ENCODE measurements at regions not wholly inside any gene's neighbourhood (a gene's known extent, or its start where the extent isn't known, plus 50 kb on each side); places are given as distances from the start of the nearest gene placed in this dataset.

DNA sequence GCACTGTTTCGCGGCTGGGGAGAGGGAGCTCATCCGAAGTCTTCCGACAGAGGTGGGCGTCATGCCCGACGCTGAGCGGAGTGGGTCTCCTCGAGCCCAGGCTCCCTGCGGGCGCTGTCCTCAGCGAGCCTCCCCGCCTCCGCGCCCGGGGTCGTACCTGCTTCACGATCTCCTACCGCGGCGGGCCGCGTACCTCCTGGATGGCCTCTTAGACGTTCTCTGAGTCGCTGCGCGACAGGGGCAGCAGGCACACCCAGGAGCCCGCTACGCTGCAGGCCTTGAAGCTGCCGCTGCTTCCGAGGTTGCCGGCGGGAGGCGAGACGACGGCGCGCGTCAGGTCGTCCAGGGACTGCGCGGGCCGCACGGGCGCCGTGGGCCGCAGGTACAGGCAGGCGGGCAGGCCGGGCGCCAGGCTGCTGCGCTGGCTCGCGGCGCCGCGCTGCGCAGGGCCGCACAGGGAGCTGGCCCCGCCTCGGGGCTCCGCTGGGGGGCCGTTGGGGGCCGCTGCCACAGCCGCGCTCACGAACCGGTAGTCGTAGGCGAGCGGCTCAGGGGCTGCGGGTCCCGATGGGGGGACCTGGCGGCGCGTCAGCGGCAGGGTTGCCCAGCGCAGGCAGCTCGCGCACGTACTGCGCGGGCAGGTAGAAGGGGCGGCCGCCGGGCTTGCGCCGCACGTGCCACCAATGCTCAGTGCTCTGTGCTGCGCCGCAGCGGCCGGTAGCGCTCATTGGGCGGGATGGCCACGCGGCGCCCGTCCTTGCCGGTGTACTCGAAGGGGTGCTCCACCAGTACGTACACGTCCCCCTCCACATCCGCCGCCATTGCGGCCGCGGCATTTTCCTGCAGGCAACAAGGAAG is 116.4 kb upstream of the SMURF2 start (continued):
- peak; percentile 42 for TF ChIP-seq AGO2 (optimal IDR thresholded peaks at IDR 0.05; ENCODE audit: low read depth, low read length)

DNA sequence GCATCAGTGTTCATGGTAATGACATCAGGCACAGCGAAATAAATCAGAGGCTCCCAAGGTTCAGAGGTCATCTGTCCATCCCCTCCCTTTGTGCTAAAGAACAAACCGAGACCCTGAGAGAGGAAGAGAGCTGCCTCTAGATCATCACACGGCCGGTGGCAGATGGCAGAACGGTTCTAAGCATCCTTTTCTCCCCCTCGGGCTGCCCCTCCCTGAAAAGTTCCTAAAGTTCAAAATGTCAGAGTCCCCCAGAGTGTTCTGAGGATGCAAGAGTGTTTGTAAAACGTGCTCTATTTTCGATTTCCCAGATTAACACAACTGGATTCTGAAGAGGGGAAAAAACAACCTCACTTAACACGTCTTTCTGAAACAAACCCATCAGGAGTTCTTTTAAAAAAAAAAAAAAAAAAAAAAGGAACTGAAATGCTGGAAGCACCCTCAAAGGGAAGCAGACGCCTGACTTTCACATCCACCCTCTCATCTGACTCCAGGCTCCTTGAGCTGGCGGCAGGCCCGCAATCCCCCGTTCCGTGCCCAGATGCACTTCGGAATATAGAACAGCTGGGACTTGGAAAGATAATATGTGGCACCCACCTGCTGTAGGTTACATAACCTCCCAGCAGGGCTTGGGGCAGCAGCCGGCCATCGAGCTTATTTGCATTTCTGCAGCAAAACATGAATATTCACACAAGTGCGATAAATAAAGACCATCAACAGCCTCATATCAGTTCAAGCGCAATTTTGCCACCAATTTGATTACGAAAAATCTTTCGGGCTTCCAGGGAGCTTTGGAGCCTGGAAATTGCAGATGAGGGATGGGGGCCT is 115.5 kb upstream of the SMURF2 start:
- H3K79me2 ChIP-seq (ENCODE audit: insufficient read depth, low read length) = peaks cover 6% of the 10 kb centered on the region
- in situ Hi-C loops (cut with HindIII; ENCODE audit: extremely low pct_ligation_motif_present, low pct_unique_long_range_greater_than_20kb) = no loop called here
- peak overlapping the region; percentile 2 for H3K27ac ChIP-seq (ENCODE audit: extremely low read length, insufficient read depth, low read length)
- no peaks in the 10 kb centered on the region for H3K36me3 ChIP-seq (replicated peaks in 1 of 2; ENCODE audit: control insufficient read depth in 1 of 2, insufficient read depth in 2 of 2, low read length in 2 of 2)
- TF ChIP-seq, protein P1, sequence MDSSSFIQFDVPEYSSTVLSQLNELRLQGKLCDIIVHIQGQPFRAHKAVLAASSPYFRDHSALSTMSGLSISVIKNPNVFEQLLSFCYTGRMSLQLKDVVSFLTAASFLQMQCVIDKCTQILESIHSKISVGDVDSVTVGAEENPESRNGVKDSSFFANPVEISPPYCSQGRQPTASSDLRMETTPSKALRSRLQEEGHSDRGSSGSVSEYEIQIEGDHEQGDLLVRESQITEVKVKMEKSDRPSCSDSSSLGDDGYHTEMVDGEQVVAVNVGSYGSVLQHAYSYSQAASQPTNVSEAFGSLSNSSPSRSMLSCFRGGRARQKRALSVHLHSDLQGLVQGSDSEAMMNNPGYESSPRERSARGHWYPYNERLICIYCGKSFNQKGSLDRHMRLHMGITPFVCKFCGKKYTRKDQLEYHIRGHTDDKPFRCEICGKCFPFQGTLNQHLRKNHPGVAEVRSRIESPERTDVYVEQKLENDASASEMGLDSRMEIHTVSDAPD (CRISPR knock-in tag; IDR thresholded peaks at IDR 0.05) = 0 out of 2 replicates have a peak, but pooled peaks have one; percentile 28
- no peak for TF ChIP-seq ZNF17 (CRISPR knock-in tag; IDR thresholded peaks at IDR 0.05)
- TF ChIP-seq GABPA (IDR thresholded peaks at IDR 0.05; ENCODE audit: low read depth, low read length) = no peak
- 0 out of 2 replicates have a peak, but pooled peaks have one; percentile 2 for TF ChIP-seq GABPA (CRISPR knock-in tag; IDR thresholded peaks at IDR 0.05; ENCODE audit: low read depth)
- TF ChIP-seq ARID2 (CRISPR knock-in tag; IDR thresholded peaks at IDR 0.05; ENCODE audit: borderline replicate concordance) = no peak
- no peak for TF ChIP-seq POLR2AphosphoS5 (IDR thresholded peaks at IDR 0.05; ENCODE audit: low read depth, low read length)
- peak; percentile 88 for TF ChIP-seq GFI1 (CRISPR knock-in tag; IDR thresholded peaks at IDR 0.05; ENCODE audit: borderline replicate concordance)
- 0 out of 2 replicates have a peak, but pooled peaks have one; percentile 0 for TF ChIP-seq ZNF766 (CRISPR knock-in tag; IDR thresholded peaks at IDR 0.05; ENCODE audit: borderline replicate concordance)
- TF ChIP-seq SKI (IDR thresholded peaks at IDR 0.05; ENCODE audit: partially characterized antibody) = no peak
- TF ChIP-seq ZNF124 (CRISPR knock-in tag; IDR thresholded peaks at IDR 0.05) = no peak
- TF ChIP-seq NR2F2 (IDR thresholded peaks at IDR 0.05; ENCODE audit: borderline replicate concordance, low read depth) = no peak
- peak; percentile 24; the same call in 1 of the 2 replicates for TF ChIP-seq HNF4A (CRISPR knock-in tag; IDR thresholded peaks at IDR 0.05)
- TF ChIP-seq, protein P2, sequence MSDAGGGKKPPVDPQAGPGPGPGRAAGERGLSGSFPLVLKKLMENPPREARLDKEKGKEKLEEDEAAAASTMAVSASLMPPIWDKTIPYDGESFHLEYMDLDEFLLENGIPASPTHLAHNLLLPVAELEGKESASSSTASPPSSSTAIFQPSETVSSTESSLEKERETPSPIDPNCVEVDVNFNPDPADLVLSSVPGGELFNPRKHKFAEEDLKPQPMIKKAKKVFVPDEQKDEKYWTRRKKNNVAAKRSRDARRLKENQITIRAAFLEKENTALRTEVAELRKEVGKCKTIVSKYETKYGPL (CRISPR knock-in tag; IDR thresholded peaks at IDR 0.05) = 0 out of 2 replicates have a peak, but pooled peaks have one; percentile 38
- TF ChIP-seq ATM (IDR thresholded peaks at IDR 0.05; ENCODE audit: borderline replicate concordance) = no peak
- TF ChIP-seq ZNF501 (CRISPR knock-in tag; IDR thresholded peaks at IDR 0.05) = 0 out of 2 replicates have a peak, but pooled peaks have one; percentile 2
- TF ChIP-seq, protein P3, sequence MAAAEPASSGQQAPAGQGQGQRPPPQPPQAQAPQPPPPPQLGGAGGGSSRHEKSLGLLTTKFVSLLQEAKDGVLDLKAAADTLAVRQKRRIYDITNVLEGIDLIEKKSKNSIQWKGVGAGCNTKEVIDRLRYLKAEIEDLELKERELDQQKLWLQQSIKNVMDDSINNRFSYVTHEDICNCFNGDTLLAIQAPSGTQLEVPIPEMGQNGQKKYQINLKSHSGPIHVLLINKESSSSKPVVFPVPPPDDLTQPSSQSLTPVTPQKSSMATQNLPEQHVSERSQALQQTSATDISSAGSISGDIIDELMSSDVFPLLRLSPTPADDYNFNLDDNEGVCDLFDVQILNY (CRISPR knock-in tag; conservative IDR thresholded peaks at IDR 0.05) = no peak
- TF ChIP-seq TARDBP (CRISPR knock-in tag; IDR thresholded peaks at IDR 0.05) = 0 out of 2 replicates have a peak, but pooled peaks have one; percentile 8
- H3K27me3 ChIP-seq (ENCODE audit: control insufficient read depth in 1 of 2, insufficient read depth in 2 of 2, low read length in 2 of 2) = no peaks in the 10 kb centered on the region
- H3K4me3 ChIP-seq (replicated peaks in 1 of 3; ENCODE audit: insufficient read depth in 1 of 3, low read depth in 2 of 3, low read length in 3 of 3) = peak overlapping the region; percentile 39 to 70 (median 53)
- no peaks in the 10 kb centered on the region for H3K9me3 ChIP-seq (ENCODE audit: low read length)
- peaks cover 42% of the 10 kb centered on the region for H3K4me1 ChIP-seq (ENCODE audit: insufficient read depth, low read length)
- H4K20me1 ChIP-seq (ENCODE audit: insufficient read depth, low read length) = no peaks in the 10 kb centered on the region
- no peak overlapping the region for H2AFZ ChIP-seq (ENCODE audit: low read length)
- H3K4me2 ChIP-seq (ENCODE audit: low read depth, low read length) = peak overlapping the region; percentile 98
- ChIA-PET POLR2A (interaction anchor here (1.8 to 2.7 kb wide), 2 partner anchors 9 to 142 kb away, joined by 5 to 16 read pairs; partner anchors contain the start of gene LRRC37A3), CTCF (ENCODE audit: low intra/inter-chr PET ratio, low total read pairs) (interaction anchor here (2.1 kb wide), 1 partner anchor 161 kb away, joined by 9 read pairs; no protein-coding TSS in a partner anchor)
- peak; percentile 52 for FAIRE-seq
- WGBS (ENCODE audit: low lambda C conversion rate) = 46% methylated on average over 21 of the region's 21 CpGs
- no TSS peak for BruUV-seq (replicated peaks)
- intact Hi-C loops (cut with micrococcal nuclease; ENCODE audit: unreplicated experiment) = no loop called here
- peak overlapping the region; percentile 20; the same call in 1 of the 2 replicates for H3K9ac ChIP-seq (ENCODE audit: insufficient read depth, low read depth, low read length)
- no peak for ATAC-seq
- no peak for DNase-seq (ENCODE audit: low spot score)

Data from HepG2 (cell line).